DOHH2 (cell line): ENCODE measurements at regions not wholly inside any gene's neighbourhood (a gene's known extent, or its start where the extent isn't known, plus 50 kb on each side); places are given as distances from the start of the nearest gene placed in this dataset.

Source experiments
- CTCF ChIP-seq: fragments of 200-600 bp; sonication (generic); IDR thresholded peaks from one replicate; pipeline ENCODE4 v1.5.1; 2014; ENCODE audit warnings: antibody characterized with exemption, mild to moderate bottlenecking, low read depth, low read length; ENCODE audit not compliant: poor library complexity, severe bottlenecking
- EZH2phosphoT487 ChIP-seq: fragments of 200-600 bp; sonication (generic); IDR thresholded peaks from 2 replicates; pipeline ENCODE4 v1.6.1; 2017; ENCODE audit warnings: borderline replicate concordance, mild to moderate bottlenecking, antibody characterized with exemption, low read length, moderate library complexity, mixed read lengths

GRCh38 chr13:33925563-33925962, 107.6 kb downstream of the RFC3 start:
- TF ChIP-seq CTCF (no peak), EZH2phosphoT487 (no peak)
